SK-N-SH (cell line): ENCODE measurements at regions not wholly inside any gene's neighbourhood (a gene's known extent, or its start where the extent isn't known, plus 50 kb on each side); places are given as distances from the start of the nearest gene placed in this dataset.

Experiments used
- CTCF ChIA-PET: fragments of 300-600, 350-600 bp; formaldehyde crosslinking; extraction: SDS; loops from one replicate; lab custom pipeline; 2021; lab: Yijun Ruan, JAX
- POLR2A ChIA-PET: fragments of 350-600 bp; sonication (Branson Sonifier 250); formaldehyde crosslinking; extraction: SDS; loops from one replicate; lab custom pipeline; 2020; ENCODE audit warnings: antibody characterized with exemption, inconsistent platforms; lab: Yijun Ruan, JAX
- DNase-seq: peaks from one replicate; pipeline ENCODE4 v3.0.0; 2012
- H2AFZ ChIP-seq: fragments of 200-600 bp; sonication (generic); 2 replicates; pipeline ENCODE4 v1.8.1; 2016; ENCODE audit warnings: antibody characterized with exemption, mild to moderate bottlenecking, low read depth
- H3F3A ChIP-seq: fragments of 200-600 bp; sonication (generic); replicated peaks from 2 replicates; pipeline ENCODE3; 2016; ENCODE audit warnings: antibody characterized with exemption, mild to moderate bottlenecking; ENCODE audit not compliant: insufficient read depth
- H3K27ac ChIP-seq, 2 experiments: fragments of 200-500 bp in 1 of 2; fragments of 200-600 bp in 1 of 2; sonication (Bioruptor generic) in 1 of 2; sonication (generic), shearing (Covaris generic) in 1 of 2; 2 replicates each; pipeline versions ENCODE4 v1.5.1 to v1.6.1; 2014 to 2016; ENCODE audit warnings: low read depth in 2 of 2, inconsistent platforms in 1 of 2, low read length in 1 of 2, mild to moderate bottlenecking in 1 of 2, mixed read lengths in 1 of 2
- H3K27me3 ChIP-seq: fragments of 200-600 bp; sonication (generic), shearing (Covaris generic); 2 replicates; pipeline ENCODE4 v1.6.1; 2016; ENCODE audit warnings: mixed run types; ENCODE audit not compliant: insufficient read depth
- H3K36me3 ChIP-seq, 2 experiments: fragments of 200-500 bp in 1 of 2; fragments of 200-600 bp in 1 of 2; sonication (Bioruptor generic) in 1 of 2; sonication (generic) in 1 of 2; replicated peaks in 1 of 2; 2 replicates each; pipeline versions ENCODE3 to v1.5.1; 2014 to 2016; ENCODE audit warnings: low read length in 1 of 2, mild to moderate bottlenecking in 1 of 2; ENCODE audit not compliant: insufficient read depth in 2 of 2, control insufficient read depth in 1 of 2
- H3K4me1 ChIP-seq, 2 experiments: fragments of 200-500 bp in 1 of 2; fragments of 200-600 bp in 1 of 2; sonication (Bioruptor generic) in 1 of 2; sonication (generic), shearing (Covaris generic) in 1 of 2; 2 replicates each; pipeline versions ENCODE4 v1.5.1 to v1.6.1; 2014 to 2016; ENCODE audit warnings: low read depth in 1 of 2, low read length in 1 of 2, mixed run types in 1 of 2; ENCODE audit not compliant: insufficient read depth in 2 of 2, control insufficient read depth in 1 of 2
- H3K4me2 ChIP-seq: fragments of 200-600 bp; sonication (generic), shearing (Covaris generic); 2 replicates; pipeline ENCODE4 v1.6.1; 2017; ENCODE audit warnings: mixed run types
- H3K4me3 ChIP-seq, 2 experiments: fragments of 200-500 bp in 1 of 2; fragments of 200-600 bp in 1 of 2; sonication (Bioruptor generic) in 1 of 2; sonication (generic), shearing (Covaris generic) in 1 of 2; 2 replicates each; pipeline versions ENCODE4 v1.5.1 to v1.8.1; 2014 to 2016; ENCODE audit warnings: low read depth in 2 of 2, inconsistent platforms in 1 of 2, low read length in 1 of 2, mild to moderate bottlenecking in 1 of 2, mixed read lengths in 1 of 2, moderate library complexity in 1 of 2
- H3K79me2 ChIP-seq: fragments of 200-600 bp; sonication (generic); 2 replicates; pipeline ENCODE4 v1.8.1; 2017; ENCODE audit warnings: mild to moderate bottlenecking; ENCODE audit not compliant: insufficient read depth
- H3K9ac ChIP-seq: fragments of 200-600 bp; sonication (generic); 2 replicates; pipeline ENCODE4 v1.6.1; 2017; ENCODE audit warnings: mixed run types
- H3K9me2 ChIP-seq: fragments of 200-600 bp; sonication (generic); 2 replicates; pipeline ENCODE4 v1.6.1; 2017; ENCODE audit warnings: mixed run types
- H3K9me3 ChIP-seq: fragments of 200-600 bp; sonication (generic); 2 replicates; pipeline ENCODE4 v1.6.1; 2017; ENCODE audit warnings: mixed run types, mild to moderate bottlenecking, moderate library complexity
- H4K20me1 ChIP-seq: fragments of 200-600 bp; sonication (generic); 2 replicates; pipeline ENCODE4 v1.6.1; 2017; ENCODE audit warnings: mild to moderate bottlenecking, mixed run types; ENCODE audit not compliant: insufficient read depth
- CHD2 ChIP-seq: fragments of 150-350 bp; IDR thresholded peaks from 2 replicates; pipeline ENCODE4 v1.6.1; 2018; ENCODE audit warnings: low read length; ENCODE audit not compliant: partially characterized antibody
- CTCF ChIP-seq: fragments of 200-600 bp; sonication (generic); IDR thresholded peaks from 2 replicates; pipeline ENCODE4 v1.6.1; 2017; ENCODE audit warnings: antibody characterized with exemption, mild to moderate bottlenecking, moderate library complexity
- ELF1 ChIP-seq: IDR thresholded peaks from 2 replicates; pipeline ENCODE4 v1.4.0; 2012
- EZH2phosphoT487 ChIP-seq: fragments of 200-600 bp; sonication (generic); IDR thresholded peaks from 2 replicates; pipeline ENCODE4 v1.6.1; 2017; ENCODE audit warnings: low read depth, mixed run types, mild to moderate bottlenecking, antibody characterized with exemption, moderate library complexity, borderline replicate concordance
- FOXJ3 ChIP-seq: sonication (generic); formaldehyde crosslinking; IDR thresholded peaks from 2 replicates; pipeline ENCODE4 v1.5.1; 2020; ENCODE audit warnings: mild to moderate bottlenecking, missing genetic modification reagents
- FOXM1 ChIP-seq: IDR thresholded peaks from 2 replicates; pipeline ENCODE4 v1.4.0; 2012; ENCODE audit warnings: low read depth, mild to moderate bottlenecking
- GATA2 ChIP-seq: sonication (generic); formaldehyde crosslinking; IDR thresholded peaks from 2 replicates; pipeline ENCODE4 v1.5.0; 2020; ENCODE audit warnings: mild to moderate bottlenecking, missing genetic modification reagents
- JUND ChIP-seq: IDR thresholded peaks from 2 replicates; pipeline ENCODE4 v1.4.0; 2012
- MAX ChIP-seq: IDR thresholded peaks from 2 replicates; pipeline ENCODE4 v1.4.0; 2012; ENCODE audit warnings: low read depth
- MEF2A ChIP-seq: IDR thresholded peaks from 2 replicates; pipeline ENCODE4 v1.4.0; 2012; ENCODE audit warnings: low read depth, borderline replicate concordance
- NRF1 ChIP-seq: IDR thresholded peaks from 2 replicates; pipeline ENCODE4 v1.6.1; 2012; ENCODE audit warnings: low read depth, mild to moderate bottlenecking, low read length
- PBX3 ChIP-seq: IDR thresholded peaks from 2 replicates; pipeline ENCODE4; 2012
- POLR2AphosphoS5 ChIP-seq: IDR thresholded peaks from 2 replicates; pipeline ENCODE4 v1.6.1; 2012; ENCODE audit warnings: low read depth, low read length
- RAD21 ChIP-seq: IDR thresholded peaks from 2 replicates; pipeline ENCODE4 v1.6.1; 2012; ENCODE audit warnings: mild to moderate bottlenecking, low read length
- RCOR1 ChIP-seq: fragments of 150-350 bp; IDR thresholded peaks from 2 replicates; pipeline ENCODE4 v1.6.1; 2017; ENCODE audit warnings: antibody characterized with exemption, low read length
- RXRA ChIP-seq: IDR thresholded peaks from 2 replicates; pipeline ENCODE4 v1.4.0; 2012; ENCODE audit warnings: low read depth, mild to moderate bottlenecking, borderline replicate concordance
- SIN3A ChIP-seq: IDR thresholded peaks from 2 replicates; pipeline ENCODE4 v1.6.1; 2012; ENCODE audit warnings: low read depth, mild to moderate bottlenecking, low read length, moderate library complexity, borderline replicate concordance
- TCF12 ChIP-seq: IDR thresholded peaks from 2 replicates; pipeline ENCODE4 v1.4.0; 2012
- ZBTB33 ChIP-seq: IDR thresholded peaks from 2 replicates; pipeline ENCODE4 v1.4.0; 2012; ENCODE audit warnings: low read depth, borderline replicate concordance
- WGBS: methylation state at CpG from one replicate; pipeline ENCODE4 v1.1.6; 2017; ENCODE audit warnings: low lambda C conversion rate; 5-methylcytosine and 5-hydroxymethylcytosine counted together
- TF ChIP-seq, protein P1 (sequence below): fragments of 150-350 bp; IDR thresholded peaks from 2 replicates; pipeline ENCODE4 v1.6.1; 2017; ENCODE audit warnings: antibody characterized with exemption, low read length, low read depth, borderline replicate concordance

- CTCF ChIA-PET: interaction anchor here (1.1 kb wide), 1 partner anchor 18 kb away, joined by 3 read pairs; no protein-coding TSS in a partner anchor
- WGBS: 15% methylated on average over 2 of the region's 2 CpGs
- no peak for DNase-seq
- no peaks in the 10 kb centered on the region for H3K9me3 ChIP-seq
- no peak overlapping the region for H2AFZ ChIP-seq
- H4K20me1 ChIP-seq: no peaks in the 10 kb centered on the region
- no peak overlapping the region for H3K27ac ChIP-seq
- POLR2A ChIA-PET: no interaction called here
- H3K36me3 ChIP-seq: no peaks in the 10 kb centered on the region
- H3K27me3 ChIP-seq: no peaks in the 10 kb centered on the region
- no peak overlapping the region for H3K4me2 ChIP-seq
- no peak overlapping the region for H3K4me3 ChIP-seq
- no peaks in the 10 kb centered on the region for H3K9me2 ChIP-seq
- H3K79me2 ChIP-seq: no peaks in the 10 kb centered on the region
- no peaks in the 10 kb centered on the region; a peak in 1 of 4 replicates for H3K4me1 ChIP-seq
- H3K9ac ChIP-seq: no peak overlapping the region
- no peak for TF ChIP-seq PBX3
- TF ChIP-seq ZBTB33: no peak
- TF ChIP-seq CHD2: no peak
- no peak for TF ChIP-seq FOXJ3 (CRISPR knock-in tag)
- no peak for TF ChIP-seq FOXM1
- no peak for TF ChIP-seq MAX
- no peak for TF ChIP-seq SIN3A
- no peak for TF ChIP-seq RAD21
- TF ChIP-seq JUND: no peak
- no peak for TF ChIP-seq ELF1
- TF ChIP-seq TCF12: no peak
- TF ChIP-seq NRF1: no peak
- no peak for TF ChIP-seq CTCF
- TF ChIP-seq RXRA: no peak
- no peak for TF ChIP-seq EZH2phosphoT487
- TF ChIP-seq GATA2 (CRISPR knock-in tag): no peak
- no peak for TF ChIP-seq RCOR1
- no peak for TF ChIP-seq MEF2A
- no peak for TF ChIP-seq POLR2AphosphoS5
- TF ChIP-seq, protein P1, sequence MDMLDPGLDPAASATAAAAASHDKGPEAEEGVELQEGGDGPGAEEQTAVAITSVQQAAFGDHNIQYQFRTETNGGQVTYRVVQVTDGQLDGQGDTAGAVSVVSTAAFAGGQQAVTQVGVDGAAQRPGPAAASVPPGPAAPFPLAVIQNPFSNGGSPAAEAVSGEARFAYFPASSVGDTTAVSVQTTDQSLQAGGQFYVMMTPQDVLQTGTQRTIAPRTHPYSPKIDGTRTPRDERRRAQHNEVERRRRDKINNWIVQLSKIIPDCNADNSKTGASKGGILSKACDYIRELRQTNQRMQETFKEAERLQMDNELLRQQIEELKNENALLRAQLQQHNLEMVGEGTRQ: no peak
- no peaks in the 10 kb centered on the region for H3F3A ChIP-seq
Measured at GRCh38 chr11:134784046-134784445, 372.0 kb upstream of the B3GAT1 start.
